ENCODE measurements at regions not wholly inside any gene's neighbourhood (a gene's known extent, or its start where the extent isn't known, plus 50 kb on each side); places are given as distances from the start of the nearest gene placed in this dataset.

DNA sequence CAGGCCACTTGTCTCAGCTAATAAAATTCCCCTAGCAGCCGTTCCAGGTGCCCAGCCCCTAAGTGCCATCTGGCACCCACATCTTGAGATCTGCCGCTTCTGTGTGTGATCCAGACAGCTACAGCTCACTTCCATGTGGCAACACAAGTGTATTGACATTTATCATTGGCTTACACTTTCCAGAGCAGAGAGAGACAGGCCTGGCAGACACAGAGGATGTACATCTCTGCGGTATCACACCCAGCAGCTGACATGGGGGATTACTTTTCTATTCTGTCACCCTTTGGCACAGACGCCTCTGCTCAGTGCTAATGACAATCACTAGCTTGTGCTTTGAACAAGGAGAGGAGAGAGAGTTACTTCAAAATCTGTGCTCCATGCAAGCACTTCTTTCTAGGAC is 195.9 kb downstream of the KDR start:
- no peak for DNase-seq (ENCODE audit: low read depth)

DNA sequence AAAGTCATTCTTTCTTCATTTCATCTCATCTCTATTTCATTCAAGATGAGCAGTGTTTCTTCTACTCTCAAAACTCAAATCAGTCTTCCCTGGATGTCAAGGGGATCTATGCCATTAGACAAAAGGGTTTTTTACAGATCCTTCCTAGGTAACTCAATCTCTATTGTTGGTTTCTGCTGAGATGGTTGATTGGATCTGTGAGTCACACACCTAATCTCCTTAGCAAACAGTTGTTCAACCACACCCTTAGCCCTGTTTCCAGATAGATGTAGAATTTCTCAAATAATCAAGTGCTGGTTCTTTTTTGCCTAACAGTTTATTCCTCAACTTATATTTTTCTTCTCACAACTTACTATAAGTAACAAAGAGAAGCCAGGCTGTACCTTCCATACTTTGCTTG is 200.5 kb downstream of the KDR start:
- no peak for DNase-seq (ENCODE audit: low read depth)

DNA sequence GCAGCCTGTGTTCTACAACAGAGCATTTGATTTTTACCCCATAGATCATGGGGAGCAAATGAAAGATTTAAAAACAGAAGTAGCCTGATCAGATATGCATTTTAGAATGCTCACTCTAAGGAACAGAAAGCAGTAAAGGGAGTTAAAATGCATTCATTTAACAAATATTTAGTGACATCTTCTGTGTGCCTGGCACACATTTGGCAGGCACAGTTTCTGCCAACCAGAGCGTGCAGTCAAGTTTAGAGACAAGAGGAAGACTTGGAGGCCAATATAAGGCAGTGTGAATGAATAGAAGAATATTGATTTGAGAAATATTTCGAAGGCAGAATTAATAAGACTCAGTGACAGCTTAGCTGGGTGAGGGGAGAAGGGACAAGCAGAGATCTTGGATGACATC is 210.1 kb downstream of the KDR start:
- DNase-seq (ENCODE audit: low read depth): no peak

DNA sequence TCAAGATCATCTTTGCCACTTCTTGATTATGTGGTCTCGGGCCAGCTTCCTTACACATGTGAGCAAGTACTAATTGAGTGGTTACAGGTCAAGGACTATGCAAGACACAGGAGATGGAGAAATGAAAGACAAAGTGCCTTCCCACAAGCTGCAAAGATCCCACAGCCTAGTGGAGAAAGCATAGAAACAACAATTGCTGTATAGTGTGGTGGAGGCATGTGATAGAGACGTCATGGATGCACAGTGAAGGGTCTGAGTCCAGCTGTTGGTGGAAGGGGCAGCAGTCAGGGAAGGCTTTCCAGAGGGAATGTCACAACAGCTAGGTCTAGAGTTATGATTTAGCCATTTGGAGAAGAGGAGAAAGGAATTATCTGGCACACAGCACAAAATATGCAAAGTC is 210.6 kb downstream of the KDR start:
- no peak for DNase-seq (ENCODE audit: low read depth)

DNA sequence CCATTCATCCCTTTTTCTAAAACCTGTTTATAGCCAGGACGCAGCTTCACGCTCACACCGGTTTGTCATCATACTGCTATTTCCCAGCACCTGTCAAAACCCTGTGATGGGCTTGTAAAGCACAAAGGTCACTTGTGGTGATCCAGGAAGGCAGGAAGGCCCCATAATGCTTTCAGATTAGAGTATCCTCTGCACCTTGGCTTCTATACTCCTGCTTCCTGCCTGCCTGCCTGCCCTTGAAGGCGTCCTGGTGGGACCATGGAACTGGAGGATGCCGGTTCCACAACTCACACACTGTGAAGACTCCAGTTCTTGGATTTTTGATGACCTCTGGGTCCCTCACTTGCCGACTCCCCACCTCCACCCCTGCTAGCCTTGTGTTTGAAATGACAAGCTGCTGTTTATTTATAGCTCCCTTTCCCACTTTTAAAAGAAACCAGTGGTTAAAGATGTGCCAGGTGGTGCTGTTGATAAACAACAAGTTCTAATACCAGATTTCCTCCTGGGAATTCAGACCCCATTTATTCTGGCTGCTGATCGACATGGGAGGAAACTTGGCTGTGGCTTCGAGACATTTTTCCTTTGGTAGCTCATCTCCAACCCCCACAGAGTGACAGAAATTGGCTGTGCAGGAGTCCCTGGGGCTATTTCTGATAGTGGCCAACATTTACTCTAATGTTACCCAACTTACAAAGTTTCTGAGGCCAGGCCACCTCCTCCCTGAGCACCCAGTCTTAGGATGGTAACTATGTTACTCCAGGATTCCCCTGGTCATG is 211.5 kb downstream of the KDR start:
- DNase-seq (ENCODE audit: low read depth): no peak

DNA sequence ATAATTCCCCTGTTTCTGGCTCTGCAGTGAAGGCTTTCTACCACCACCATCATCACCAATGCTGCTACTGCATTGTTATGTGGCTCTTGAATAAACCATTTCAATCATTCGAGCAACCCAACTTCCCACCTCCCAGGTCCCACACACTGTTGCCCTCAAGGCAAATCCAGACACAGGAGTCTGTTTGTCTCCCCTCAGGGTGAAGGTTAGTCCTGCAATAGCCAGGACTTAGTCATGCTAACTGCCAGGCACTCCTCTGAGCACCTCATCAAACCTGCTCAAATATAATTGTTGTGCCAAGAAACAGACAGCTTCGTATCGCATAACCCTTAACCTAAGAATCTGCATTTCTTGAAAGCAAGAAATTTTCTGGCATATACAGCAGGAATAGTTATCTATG is 213.2 kb downstream of the KDR start:
- DNase-seq (ENCODE audit: low read depth): no peak

DNA sequence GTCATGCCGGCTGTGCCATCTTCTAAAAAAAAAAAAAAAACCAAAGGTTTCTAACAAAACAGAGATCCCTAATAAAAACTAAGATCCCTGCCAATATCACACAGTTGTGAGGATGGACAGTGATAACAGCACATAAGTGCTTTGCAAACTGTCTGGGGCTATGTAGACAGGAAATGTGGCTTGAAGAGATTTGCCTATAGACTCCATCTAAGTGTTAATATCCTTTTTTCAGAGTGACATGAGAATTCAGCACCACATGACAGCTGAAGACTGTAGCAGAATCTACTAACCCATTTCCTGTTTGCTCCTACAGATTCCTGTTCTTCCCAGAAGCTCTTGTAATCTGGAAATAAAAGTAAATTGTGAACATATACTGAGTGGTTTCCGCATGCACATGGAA is 215.4 kb downstream of the KDR start:
- DNase-seq (ENCODE audit: low read depth): no peak

DNA sequence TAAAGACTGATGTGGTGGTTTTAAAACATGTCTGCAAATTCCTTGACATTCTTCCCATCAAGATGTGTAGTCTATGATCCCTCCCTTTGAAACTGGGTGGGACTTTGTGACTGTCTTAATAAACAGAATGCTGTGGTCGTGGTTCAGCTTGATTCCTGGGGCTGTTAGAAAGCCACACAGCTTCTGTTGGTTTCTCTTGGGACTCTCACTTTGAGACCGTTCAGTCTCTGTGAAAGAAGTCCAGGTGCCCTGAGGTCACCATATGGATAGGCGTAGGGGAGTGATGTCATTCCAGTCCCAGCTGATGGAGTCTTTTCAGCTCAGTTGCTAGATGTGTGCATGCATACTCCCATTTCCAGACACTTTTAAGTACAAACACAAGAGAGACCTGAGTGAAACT is 216.6 kb downstream of the KDR start:
- DNase-seq (ENCODE audit: low read depth): no peak

DNA sequence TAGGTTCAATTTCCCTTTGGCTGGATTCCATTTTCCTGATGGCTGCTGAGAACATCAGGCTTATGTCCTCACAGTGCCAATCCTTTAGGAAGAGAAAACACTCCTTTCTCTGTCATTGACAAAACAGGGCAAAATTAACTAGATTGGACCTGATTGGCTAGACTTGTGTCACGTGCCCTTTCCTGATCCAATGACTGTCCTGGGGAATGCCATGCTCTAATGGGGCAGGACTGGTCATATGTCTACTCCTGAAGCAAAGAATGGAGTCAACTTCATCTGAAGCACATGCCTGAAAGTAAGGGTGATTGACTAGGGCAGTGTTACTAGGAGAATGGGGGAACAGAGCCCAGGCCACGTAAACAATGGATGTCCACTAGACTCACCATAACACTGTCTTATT is 220.4 kb downstream of the KDR start:
- DNase-seq (ENCODE audit: low read depth): no peak

DNA sequence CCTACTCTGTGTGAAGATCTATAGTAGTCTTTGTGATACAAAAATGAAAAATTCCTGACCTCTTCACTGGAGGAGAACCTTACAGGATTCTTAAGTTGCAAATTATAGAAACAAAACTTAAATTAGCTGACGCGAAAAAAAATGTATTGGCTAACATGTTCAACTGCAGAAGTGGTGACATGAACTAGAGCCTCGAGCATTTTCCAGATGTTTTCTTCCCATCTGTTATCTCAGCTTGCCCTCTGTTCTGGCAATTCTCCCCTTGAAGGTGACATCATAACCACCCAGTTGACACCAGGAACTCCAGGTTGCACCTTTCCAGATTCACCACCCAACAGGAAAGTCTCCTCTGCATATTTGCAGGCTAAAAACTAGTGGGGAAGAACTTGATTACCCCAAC is 222.4 kb downstream of the KDR start:
- no peak for DNase-seq (ENCODE audit: low read depth)

DNA sequence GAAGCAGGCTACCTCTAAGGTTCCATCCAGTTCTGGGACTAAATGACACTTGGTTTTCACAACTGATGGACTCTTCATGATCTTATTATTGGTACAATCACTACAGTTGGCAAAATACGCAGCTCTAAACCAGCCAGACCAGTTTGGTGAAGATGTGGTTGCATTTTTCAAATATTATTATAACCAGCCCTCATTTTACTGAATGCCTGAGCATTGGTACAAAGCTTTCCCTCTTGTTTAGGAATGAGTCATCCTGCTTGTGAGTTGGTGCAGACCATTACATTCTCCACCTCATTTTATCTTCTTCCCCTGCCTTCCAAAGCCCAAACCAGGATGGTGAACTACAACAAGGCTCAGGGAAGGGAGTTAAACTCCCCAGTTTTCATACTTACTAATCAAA is 223.1 kb downstream of the KDR start:
- no peak for DNase-seq (ENCODE audit: low read depth)

DNA sequence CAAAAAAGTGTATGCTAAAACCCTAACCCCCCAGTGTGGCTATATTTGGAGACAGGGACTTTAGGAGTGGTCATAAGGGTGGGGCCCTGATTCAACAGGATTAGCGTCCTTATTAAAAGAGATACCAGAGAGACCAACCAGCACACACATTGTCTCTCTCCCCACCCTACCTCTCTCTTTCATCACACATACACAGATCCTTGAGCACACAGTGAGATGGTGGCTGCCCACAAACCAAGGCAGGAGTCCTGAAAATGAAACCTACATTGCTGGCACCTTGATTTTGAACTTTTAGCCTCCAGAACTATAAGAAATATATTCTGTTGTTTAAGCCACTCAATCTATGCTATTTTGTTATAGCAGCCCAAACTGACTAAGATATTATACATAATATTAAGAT is 224.2 kb downstream of the KDR start:
- no peak for DNase-seq (ENCODE audit: low read depth)

DNA sequence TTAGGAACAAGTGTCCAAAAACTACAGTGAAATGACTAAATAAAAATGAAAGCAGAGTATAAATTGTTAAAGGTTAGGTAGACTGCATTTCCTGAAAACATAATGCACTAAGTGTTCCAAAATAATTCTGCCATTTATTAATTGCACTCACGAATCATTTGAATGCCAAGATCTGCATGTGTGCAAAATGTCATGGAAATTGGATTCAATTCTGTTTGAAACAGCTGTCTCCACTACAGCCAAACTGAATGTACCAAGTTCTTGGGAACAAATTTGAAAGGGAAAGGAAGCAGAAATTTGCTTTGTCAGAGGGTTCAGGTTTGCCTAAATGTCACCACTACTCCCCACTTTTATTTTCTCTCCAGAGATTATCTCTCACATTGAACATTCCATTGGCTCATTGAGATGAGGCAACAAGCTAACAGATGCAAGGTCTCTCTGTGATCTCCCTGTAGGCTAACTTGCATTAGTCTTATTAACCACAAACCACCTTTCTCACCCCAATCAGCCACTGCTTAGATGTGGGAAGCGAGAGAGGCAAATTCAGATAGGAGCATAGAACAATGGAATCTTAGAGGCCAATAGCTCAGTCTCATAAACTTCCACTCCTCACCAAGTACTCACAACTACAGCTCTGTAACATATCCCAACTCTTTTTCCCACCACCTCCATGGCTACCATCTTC is 226.6 kb downstream of the KDR start:
- peak; percentile 22 for DNase-seq (ENCODE audit: low read depth)

DNA sequence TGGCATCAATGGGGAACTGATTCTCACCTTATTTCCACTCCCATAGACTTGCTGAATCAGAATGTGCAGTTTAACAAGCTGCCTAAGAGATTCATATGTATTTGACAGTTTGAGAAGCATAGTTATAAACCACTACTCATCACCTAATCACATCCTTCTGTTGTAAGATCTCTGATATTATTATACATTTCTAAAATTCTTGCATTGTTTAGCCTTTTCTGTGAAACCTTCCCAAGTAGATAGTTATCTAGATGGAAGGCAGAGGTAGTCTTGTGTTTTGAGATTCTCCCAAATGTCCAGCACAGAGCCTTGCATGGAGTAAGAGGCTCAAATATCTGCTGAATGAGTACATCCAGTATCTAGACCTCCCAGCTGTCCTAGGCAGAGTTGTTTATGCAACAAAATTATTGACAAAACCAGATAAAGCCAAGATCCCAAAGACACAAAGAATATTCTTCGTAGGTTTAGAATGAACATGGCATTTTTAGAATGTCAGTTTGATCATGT is 227.3 kb downstream of the KDR start:
- no peak for DNase-seq (ENCODE audit: low read depth)

DNA sequence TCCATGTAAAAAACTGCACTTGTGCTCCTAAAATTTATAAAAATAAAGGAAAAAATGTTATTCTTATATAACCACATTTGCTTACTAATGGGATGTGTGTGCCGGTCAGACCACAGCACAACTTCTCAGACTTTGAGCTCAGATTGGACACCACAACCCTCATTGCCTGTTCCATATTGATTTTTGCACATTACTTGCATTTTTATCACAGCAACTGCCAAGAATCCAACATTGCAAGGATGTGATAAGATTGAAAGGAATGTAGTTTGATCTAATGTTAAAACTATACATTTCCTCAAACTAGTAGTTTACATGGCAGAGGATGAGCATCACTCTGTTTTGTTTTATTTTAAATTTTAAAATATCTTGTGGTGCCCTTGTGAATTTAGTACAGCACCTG is 227.8 kb downstream of the KDR start:
- no peak for DNase-seq (ENCODE audit: low read depth)

DNA sequence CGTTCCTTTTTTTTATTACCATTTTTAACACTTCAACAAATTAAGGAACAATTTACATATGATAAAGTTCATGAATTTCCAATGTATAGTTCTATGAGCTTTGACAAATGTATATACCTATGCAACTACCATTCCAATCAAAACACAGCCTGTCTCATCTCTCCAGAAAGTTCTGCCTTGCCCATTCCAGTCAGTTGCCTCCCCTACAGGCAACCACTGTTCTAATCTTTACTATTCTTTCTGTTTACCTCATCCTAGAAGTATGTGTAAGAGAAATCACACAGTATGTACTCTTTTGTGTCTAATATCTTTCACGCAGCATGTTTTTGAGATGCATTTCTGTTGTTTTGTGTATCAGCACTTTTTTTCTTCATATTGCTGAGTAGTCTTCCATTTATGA is 224.9 kb downstream of the KIT start:
- DNase-seq (ENCODE audit: low read depth): no peak

DNA sequence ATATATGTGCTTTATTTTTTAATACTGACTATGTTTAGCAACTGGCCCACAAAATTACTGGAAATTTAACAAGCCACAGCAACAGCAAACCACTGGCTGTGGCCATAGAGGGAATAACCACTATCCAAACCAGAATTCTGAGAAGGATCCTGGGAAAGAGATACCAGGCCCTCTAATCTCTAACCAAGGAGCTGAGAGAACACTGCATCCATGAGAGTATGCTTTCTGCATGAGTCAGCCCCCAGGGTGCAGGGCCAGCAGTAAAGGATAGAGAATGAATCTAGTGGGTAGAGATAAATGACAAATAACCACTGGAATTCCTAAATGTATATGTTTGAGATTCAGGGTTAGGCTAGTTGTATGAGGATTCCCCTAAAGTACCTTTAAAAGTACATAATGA is 221.8 kb downstream of the KIT start:
- DNase-seq (ENCODE audit: low read depth): no peak

DNA sequence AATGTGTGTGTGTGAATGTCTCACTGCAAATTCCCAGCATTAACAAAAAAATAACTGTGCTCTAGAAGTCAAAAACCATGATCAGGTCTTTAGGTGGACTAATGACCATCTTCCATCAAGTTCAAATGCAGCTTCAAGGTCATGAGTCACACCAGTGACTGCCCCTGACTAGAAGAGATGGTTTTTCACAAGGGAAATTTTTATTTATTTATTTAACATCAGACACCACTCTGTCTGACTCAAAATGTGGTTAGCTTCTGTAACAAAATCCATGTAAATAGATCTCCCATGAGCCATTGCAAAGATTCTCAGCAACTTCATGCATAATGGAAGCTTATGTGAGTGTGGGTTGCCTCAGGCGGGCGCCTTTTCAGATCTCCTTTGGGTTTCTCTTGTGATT is 219.2 kb downstream of the KIT start:
- DNase-seq (ENCODE audit: low read depth): no peak

DNA sequence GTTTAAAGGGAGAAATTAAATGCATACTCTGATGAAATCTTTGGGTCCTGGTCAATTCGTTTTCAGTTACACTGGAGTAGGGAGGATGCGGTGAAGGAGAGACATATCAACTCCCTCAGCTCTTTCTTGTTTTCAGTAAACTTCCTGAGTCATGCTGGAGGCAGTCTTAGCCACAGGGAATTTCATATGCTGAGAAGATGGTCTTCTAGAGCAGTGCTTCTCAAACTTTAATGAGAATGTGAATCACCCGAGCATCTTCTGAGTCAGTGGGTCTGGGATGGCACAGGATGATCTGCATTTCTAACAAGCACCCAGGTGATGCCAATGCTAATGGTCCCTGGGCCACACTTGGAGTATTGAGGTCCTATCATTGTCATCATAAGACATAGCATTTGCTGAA is 214.5 kb downstream of the KIT start:
- no peak for DNase-seq (ENCODE audit: low read depth)

DNA sequence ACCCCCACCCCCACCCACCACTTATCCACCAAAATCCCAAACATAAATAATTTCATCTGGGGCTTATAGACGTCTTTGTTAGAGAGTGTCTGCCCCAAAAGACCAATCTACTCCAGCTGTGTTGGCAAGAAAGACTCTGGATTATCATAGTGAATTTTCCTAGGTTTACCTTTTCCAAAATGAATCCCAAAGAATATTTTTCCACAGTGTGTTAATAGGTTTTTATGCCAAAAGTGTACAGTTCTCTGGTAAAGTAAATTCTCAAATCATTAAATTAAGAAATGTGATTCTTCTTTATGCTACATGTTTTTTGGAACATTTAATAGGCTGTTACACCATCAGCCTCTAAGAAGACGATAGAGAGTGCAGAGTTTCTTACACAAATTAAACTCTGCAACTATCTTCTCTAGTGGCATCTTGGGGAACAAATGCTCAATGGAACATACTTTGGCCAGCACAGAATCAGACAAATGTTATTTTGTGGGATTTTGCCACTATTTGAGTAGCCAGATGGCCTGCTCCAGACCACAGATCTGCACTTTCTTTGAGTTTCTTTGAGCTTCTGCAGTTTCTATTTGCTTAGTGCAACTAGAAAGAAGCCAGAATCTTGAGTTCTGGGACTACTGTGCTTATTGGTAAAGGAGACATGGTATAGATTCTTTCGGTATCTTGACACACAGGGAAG is 206.0 kb downstream of the KIT start:
- peak; percentile 41 for DNase-seq (ENCODE audit: low read depth)

DNA sequence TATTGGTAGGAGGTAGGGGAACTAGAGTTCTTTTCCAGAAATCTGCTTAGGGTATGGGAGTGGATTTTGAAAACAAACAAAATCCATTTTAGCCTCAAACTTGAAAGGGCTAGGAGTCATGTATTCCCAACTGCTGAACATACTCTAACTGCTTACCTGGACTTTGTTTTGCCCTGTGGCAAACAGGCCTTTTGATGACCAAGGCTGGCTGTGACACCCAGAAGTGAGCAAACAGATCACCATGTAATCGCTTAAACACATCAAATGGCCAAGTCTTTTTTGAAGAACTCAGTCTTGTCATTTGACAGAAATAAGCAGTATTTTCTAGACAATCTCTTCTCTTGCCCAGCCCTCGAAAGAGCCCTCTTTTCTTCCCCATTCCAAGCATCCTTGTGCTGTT is 203.4 kb downstream of the KIT start:
- no peak for DNase-seq (ENCODE audit: low read depth)

DNA sequence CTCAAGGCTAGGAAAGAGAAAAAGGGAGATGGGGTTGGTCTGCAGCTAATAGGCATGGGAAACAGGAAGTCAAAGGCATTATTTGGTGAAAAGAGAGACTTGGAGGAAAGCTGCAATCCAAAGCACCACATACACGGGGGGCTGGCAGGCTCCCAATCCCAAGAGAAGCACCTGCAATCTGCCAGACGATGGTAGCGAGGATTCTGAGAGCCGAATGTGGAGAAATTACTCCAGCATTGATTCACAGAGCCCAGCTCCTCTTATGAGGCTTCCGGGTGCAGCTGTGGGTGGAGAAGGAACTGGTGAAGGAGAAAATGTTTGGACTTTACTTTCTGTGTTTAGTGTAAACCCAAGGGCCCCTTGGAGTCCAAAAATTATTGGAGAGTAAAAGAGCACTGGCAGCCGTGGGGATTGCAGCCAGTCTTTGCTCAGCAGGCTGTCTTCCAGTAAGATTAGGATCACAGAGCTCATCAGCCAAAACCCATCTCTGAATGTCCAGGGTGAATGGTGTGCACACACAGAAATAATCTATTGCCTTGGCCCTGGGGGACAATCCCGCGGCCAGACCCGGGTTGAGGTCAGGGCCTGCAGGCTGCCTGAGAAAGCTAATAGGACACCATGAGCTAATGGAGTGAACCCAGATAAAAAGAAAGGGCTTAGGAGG is 197.6 kb downstream of the KIT start:
- DNase-seq (ENCODE audit: low read depth): no peak
